ENCODE measurements at regions not wholly inside any gene's neighbourhood (a gene's known extent, or its start where the extent isn't known, plus 50 kb on each side); places are given as distances from the start of the nearest gene placed in this dataset.

- TF ChIP-seq POLR2A (IDR thresholded peaks at IDR 0.05; ENCODE audit: low read depth) (no peak), CTCF (IDR thresholded peaks at IDR 0.05) (no peak), POLR2AphosphoS5 (IDR thresholded peaks at IDR 0.05) (no peak)
These were observed 234.7 kb upstream of the ECI2 start for GRCh38 chr6:4370066-4370465.
